HEK293 (cell line): ENCODE measurements at regions not wholly inside any gene's neighbourhood (a gene's known extent, or its start where the extent isn't known, plus 50 kb on each side); places are given as distances from the start of the nearest gene placed in this dataset.

Source experiments
- GLIS2 ChIP-seq: fragments of 450-650 bp; formaldehyde crosslinking; IDR thresholded peaks from 2 replicates; pipeline ENCODE4 v1.5.1; 2016; ENCODE audit warnings: missing biosample characterization, missing genetic modification characterization
- ZNF184 ChIP-seq: fragments of 450-650 bp; IDR thresholded peaks from 2 replicates; pipeline ENCODE4 v1.5.1; 2018; ENCODE audit warnings: missing biosample characterization, mild to moderate bottlenecking, missing genetic modification characterization
- ZNF274 ChIP-seq, 2 experiments: fragments of 200-500 bp in 1 of 2; fragments of 450-650 bp in 1 of 2; sonication (Bioruptor generic) in 1 of 2; formaldehyde crosslinking in 1 of 2; IDR thresholded peaks; 2 replicates each; pipeline versions ENCODE4 v1.5.1 to v1.6.1; 2014 to 2016; ENCODE audit warnings: borderline replicate concordance in 1 of 2, inconsistent platforms in 1 of 2, low read length in 1 of 2, missing biosample characterization in 1 of 2, missing genetic modification characterization in 1 of 2
- ZNF433 ChIP-seq: fragments of 450-650 bp; formaldehyde crosslinking; IDR thresholded peaks from 2 replicates; pipeline ENCODE4 v1.5.1; 2016; ENCODE audit warnings: missing biosample characterization, missing genetic modification characterization, low read depth
- TF ChIP-seq, protein P1 (sequence below): fragments of 450-650 bp; formaldehyde crosslinking; IDR thresholded peaks from 2 replicates; pipeline ENCODE4 v1.5.1; 2016; ENCODE audit warnings: missing biosample characterization, missing genetic modification characterization
- TF ChIP-seq, protein P2 (sequence below): fragments of 450-650 bp; formaldehyde crosslinking; IDR thresholded peaks from 2 replicates; pipeline ENCODE4 v1.5.1; 2016; ENCODE audit warnings: missing biosample characterization, missing genetic modification characterization

DNA sequence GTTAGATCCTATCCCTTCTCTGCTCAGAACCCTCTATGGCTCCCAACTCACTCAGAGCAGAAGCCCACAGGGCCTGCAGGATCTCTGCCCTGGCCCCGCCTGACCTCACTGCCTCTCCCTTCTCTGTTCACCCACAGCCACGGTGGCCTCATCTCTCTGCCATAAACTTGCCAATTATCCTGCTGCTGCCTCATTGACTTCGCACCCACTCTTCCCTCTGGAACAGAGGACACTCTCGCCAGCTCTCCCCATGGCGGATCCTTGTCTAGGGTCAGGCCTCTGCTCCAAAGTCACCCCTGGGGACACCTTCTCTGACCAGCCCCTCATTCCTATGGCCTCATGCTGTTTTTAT is 86.4 kb downstream of the CEBPB start:
- TF ChIP-seq GLIS2 (tag by site-specific recombination) (no peak), ZNF274 (IDR thresholded peaks at IDR 0.05; ENCODE audit: low read length) (no peak), ZNF274 (tag by site-specific recombination; IDR thresholded peaks at IDR 0.05; ENCODE audit: borderline replicate concordance) (no peak), ZNF184 (tag by site-specific recombination) (no peak), ZNF433 (no peak)
- TF ChIP-seq, protein P1, sequence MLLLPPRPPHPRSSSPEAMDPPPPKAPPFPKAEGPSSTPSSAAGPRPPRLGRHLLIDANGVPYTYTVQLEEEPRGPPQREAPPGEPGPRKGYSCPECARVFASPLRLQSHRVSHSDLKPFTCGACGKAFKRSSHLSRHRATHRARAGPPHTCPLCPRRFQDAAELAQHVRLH (tag by site-specific recombination): no peak
- TF ChIP-seq, protein P2, sequence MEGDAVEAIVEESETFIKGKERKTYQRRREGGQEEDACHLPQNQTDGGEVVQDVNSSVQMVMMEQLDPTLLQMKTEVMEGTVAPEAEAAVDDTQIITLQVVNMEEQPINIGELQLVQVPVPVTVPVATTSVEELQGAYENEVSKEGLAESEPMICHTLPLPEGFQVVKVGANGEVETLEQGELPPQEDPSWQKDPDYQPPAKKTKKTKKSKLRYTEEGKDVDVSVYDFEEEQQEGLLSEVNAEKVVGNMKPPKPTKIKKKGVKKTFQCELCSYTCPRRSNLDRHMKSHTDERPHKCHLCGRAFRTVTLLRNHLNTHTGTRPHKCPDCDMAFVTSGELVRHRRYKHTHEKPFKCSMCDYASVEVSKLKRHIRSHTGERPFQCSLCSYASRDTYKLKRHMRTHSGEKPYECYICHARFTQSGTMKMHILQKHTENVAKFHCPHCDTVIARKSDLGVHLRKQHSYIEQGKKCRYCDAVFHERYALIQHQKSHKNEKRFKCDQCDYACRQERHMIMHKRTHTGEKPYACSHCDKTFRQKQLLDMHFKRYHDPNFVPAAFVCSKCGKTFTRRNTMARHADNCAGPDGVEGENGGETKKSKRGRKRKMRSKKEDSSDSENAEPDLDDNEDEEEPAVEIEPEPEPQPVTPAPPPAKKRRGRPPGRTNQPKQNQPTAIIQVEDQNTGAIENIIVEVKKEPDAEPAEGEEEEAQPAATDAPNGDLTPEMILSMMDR (tag by site-specific recombination): no peak
